Vagina (tissue), 2 donors: ENCODE measurements at regions not wholly inside any gene's neighbourhood (a gene's known extent, or its start where the extent isn't known, plus 50 kb on each side); places are given as distances from the start of the nearest gene placed in this dataset.

Experiments used
- CTCF ChIP-seq, 3 experiments: fragments of 450-650 bp in 2 of 3; fragments of 200-600 bp in 1 of 3; sonication (generic) in 1 of 3; IDR thresholded peaks; one replicate each; pipeline ENCODE4 v1.5.1; 2017 to 2019; ENCODE audit warnings: antibody characterized with exemption in 3 of 3, mild to moderate bottlenecking in 2 of 3, moderate library complexity in 2 of 3
- POLR2A ChIP-seq, 2 donors: fragments of 450-650 bp; IDR thresholded peaks; one replicate each; pipeline ENCODE4 v1.6.1; 2017; ENCODE audit warnings: antibody characterized with exemption in 2 of 2, mild to moderate bottlenecking in 2 of 2, moderate library complexity in 2 of 2

GRCh38 chr1:94677714-94678113, 136.2 kb upstream of the F3 start:
- TF ChIP-seq CTCF (IDR thresholded peaks at IDR 0.05) (no peak), POLR2A (IDR thresholded peaks at IDR 0.05) (no peak)
